HG03066 (cell line): ENCODE measurements at regions not wholly inside any gene's neighbourhood (a gene's known extent, or its start where the extent isn't known, plus 50 kb on each side); places are given as distances from the start of the nearest gene placed in this dataset.

Source experiments
- ATAC-seq: cut with Tn5 transposase; IDR thresholded peaks from one replicate; pipeline ENCODE4 v1.9.1; 2021; ENCODE audit warnings: low read depth; ENCODE audit not compliant: unreplicated experiment

GRCh38 chr20:16220826-16221225, 352.4 kb downstream of the KIF16B start:
- no peak for ATAC-seq

- no peak for ATAC-seq
Measured at GRCh38 chr20:16219182-16219581, 354.1 kb downstream of the KIF16B start.

- ATAC-seq, result no peak
Measured at GRCh38 chr20:16216914-16217230, 356.4 kb downstream of the KIF16B start.

DNA sequence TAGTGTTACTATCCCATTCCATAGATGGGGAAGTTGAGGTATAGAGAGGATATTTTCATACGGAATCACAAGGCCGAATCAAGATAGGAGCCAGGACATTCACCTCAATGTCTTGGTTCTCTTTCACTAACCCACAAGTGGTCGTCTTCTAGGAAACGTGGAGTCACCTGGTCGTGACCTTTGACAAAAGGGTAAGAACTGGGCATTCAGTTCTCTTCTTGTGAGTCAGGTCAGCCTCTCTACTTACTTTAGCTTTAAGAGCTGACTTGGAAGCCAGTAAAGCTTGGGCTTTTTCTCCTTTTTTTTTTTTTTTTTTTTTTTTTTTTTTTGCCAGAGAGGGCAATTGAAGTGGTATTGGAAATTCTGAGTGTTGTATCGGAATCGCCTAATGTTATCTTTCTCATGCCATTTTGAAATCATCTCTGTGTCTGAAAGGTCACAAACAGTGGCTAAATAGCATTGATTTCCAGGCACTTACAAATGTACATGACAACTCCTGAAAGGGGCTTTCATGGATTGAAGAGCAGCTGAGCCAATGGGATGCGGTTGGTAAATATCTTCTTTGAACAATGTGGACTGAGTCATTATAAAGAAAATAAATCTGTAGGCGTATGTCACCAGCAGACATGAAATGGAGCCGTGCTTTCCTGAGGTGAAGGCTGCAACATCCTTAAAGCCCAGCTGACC, 356.9 kb downstream of the KIF16B start:
- no peak for ATAC-seq

- no peak for ATAC-seq
Measured at GRCh38 chr20:16215041-16215440, 358.2 kb downstream of the KIF16B start.

DNA sequence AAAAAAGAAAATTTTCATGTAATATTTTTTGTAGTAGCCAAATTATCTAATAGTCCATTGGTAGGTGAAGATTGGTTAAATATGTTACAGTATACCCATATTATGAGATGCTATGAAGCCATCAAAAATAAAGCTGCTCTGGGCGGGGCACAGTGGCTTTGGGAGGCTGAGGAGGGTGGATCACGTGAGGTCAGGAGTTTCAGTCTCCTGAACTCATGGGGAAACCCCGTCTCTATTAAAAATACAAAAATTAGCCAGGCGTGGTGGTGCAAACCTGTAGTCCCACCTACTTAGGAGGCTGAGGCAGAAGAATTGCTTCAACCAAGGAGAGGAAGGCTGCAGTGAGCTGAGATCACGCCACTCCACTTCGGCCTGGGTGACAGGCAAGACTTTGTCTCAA, 360.5 kb downstream of the KIF16B start:
- ATAC-seq, result no peak

GRCh38 chr20:16209951-16210361, 363.3 kb downstream of the KIF16B start:
- ATAC-seq, result no peak

DNA sequence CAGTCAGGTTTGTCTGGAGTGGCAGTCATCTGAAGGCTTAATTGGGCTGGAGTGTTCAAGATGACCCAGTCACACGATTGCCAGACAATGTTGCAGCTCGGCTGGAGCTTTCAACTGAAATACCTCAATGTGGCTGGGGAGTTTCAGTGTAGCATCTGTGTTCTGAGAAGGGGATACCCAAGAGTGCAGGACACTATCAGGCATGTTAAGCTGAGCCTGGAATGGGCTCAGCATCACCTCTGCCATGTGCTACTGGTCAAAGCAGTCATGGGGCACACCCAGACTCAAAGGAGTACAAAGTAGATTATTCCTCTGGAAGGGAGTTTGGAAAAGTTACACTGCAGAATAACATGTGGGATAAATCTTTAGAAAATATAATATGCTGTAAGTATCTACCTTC, 363.9 kb downstream of the KIF16B start:
- no peak for ATAC-seq

- no peak for ATAC-seq
Measured at GRCh38 chr20:16208443-16208842, 364.8 kb downstream of the KIF16B start.

- no peak for ATAC-seq
Measured at GRCh38 chr20:16206817-16207216, 366.4 kb downstream of the KIF16B start.

DNA sequence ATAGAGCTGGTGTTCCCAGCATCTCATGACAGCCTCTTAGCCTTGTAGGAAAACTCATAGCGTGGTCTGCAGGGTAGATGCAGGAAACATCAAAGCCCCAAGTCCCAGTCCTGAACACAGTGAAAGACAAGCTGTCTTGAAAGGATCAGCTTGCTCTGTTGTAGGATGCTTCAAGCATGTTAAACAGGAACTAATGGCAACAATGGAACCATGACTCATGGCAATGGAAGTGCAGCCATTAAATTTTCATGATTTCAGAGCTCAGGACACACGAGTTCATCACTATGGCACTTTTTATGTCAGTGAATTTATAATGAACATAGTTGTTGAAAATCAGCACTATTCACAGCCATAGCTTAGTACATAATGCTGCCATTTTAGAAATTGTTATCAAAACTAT, 367.7 kb downstream of the KIF16B start:
- no peak for ATAC-seq

DNA sequence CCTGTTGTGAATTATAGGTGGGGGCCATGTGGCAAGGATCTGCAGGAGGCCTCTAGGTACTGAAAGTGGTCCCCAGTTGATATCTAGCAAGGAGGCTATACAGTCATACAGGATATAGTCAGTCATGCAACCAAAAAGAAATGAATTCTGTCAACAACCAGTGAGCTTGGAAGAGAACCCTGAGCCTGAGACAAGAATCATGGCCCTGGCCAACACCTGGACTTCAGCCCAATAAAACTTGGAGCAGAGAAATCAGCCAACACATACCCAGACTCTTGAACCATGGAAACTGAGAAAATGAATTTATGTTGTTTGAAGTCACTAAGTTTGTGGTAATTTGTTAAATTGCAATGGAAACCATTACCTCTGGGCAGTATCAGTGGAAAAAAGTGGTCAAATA, 370.2 kb downstream of the KIF16B start:
- no peak for ATAC-seq

GRCh38 chr20:16201191-16201590, 372.1 kb downstream of the KIF16B start:
- ATAC-seq, result no peak

GRCh38 chr20:16197696-16198095, 375.6 kb downstream of the KIF16B start:
- ATAC-seq, result no peak

DNA sequence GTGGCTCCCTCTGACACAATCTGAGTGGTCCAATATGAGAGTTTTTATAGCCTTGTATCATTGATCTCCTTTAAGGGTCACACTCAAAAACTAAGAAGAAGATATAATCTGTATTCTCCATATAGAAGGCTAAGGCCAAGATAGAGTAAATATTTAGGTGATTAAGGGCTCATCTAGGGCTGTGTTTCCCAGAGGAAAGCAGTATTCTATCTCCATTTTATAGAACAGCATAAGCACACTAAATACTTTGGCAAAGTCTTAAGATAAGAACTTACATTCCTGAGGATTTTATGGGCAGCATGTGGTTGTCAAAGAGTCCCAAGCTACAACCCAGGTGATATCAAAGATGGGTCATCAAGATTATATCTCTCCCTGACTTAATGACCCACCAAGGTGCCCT, 377.6 kb downstream of the KIF16B start:
- no peak for ATAC-seq

DNA sequence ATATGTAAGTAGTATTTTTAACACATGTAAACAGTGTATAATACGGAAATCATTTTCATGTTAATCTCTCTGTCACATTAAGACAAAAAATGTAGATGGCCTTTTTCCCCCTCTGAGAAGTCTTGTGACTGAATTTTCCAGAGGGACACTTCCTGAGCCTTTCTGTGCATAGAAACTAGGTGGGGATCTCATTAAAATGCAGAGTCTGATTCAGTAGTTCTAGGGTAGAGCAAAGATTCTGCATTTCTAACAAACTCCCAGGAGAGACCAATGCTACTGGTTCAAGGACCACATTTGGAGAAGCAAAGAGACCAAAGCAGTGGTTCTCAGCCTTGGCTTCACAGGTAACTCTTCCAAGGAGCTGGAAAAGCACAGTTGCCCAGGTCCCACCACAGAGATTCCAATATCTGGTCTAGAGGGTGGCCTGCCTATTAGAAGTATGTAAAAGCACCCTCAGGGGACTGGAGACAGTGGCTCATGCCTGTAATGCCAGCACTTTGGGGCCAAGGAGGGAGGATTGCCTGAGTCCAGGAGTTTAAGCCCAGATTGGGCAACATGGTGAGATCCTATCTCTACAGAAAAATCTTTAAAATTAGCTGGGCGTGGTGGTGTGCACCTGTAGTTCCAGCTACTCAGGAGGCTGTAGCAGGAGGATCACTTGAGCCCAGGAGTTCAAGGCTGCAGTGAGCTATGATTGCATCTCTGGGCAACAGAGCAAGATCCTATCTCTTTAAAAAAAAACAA, 378.5 kb downstream of the KIF16B start:
- no peak for ATAC-seq

- ATAC-seq, result no peak
Measured at GRCh38 chr20:16191496-16191895, 381.8 kb downstream of the KIF16B start.

DNA sequence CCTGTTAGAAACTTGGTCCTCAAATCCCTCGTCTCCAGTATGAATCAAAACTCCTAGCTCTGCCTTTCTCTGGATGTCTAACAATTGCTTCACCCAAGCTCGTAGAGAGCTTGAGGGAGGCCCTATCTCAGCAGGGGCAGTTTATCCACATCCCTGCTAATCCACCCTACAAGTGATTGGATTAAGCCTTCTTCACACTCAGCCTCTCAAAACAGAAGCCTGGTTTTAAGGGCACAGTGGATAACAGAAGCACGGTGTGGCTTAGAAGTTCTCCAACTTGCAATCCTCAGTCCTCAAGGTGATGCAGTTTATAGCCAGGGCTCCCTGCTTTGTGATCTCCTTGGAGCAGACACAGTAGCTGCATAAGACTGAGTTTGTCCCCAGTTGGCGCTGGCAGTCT, 383.9 kb downstream of the KIF16B start:
- no peak for ATAC-seq

DNA sequence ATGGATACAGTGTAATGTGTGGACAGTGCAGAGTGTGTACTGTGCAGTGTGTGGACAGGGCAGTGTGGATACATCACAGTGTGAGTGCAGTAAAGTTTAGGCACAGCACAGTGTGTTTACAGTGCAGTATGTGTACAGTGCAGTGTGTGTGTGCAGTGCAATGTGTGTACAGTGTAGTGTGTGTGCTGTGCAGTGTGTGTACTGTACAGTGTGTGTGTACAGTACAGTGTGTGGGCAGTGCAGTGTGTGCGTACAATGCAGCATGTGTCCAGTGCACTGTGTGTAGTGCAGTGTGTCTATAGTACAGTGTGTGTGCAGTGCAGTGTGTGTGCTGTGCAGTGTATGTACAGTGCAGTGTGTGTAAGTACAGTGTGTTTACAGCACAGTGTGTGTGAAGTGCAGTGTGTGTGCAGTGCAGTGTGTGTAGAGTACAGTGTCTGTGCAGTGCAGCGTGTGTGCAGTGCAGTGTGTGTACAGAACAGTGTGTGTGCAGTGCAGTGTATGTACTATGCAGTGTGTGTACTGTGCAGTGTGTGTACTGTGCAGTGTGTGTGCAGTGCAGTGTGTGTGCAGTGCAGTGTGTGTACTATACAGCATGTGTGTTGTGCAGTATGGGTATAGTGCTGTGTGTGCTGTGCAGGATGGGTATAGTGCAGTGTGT, 385.2 kb downstream of the KIF16B start:
- ATAC-seq, result no peak

DNA sequence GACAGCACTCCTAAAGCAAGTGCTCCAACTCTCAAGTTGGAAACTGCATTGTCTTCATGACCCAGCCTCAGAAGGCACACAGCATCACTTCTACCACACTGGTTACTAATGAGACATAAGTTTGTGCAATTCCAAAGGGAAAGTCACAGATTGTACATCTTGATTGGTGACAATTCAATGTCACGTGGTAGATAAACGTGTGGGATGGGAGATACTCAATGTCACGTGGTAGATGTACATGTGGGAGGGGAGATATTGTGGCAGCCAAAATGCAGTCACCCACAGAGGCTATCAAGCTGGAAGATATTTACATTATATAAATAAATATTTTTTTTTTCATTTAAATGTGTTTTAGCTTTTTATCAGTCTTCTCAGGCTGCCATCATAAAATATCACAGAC, 393.3 kb downstream of the KIF16B start:
- ATAC-seq, result no peak

DNA sequence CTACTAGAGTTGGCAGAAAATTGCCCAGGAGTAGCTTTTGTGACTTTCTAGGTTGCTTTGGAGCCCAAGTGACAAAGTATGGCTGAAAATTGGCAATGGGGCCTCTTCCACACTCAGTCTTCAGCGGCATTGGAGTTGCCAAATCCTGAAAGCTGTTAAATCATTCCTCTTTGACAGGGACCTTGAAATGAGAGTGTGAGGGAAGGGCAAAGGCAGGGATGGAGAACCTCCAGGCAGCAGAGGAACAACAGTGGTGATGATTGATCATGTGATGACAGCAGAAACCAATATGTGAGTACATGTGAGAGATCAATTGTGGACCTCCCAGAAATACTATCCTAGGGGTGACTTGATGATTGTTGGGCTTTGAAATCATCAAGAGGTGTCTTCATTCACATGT, 393.9 kb downstream of the KIF16B start:
- no peak for ATAC-seq

GRCh38 chr20:16178546-16179135, 394.6 kb downstream of the KIF16B start:
- ATAC-seq, result no peak
